K562 (cell line): ENCODE measurements at regions not wholly inside any gene's neighbourhood (a gene's known extent, or its start where the extent isn't known, plus 50 kb on each side); places are given as distances from the start of the nearest gene placed in this dataset.

ENCODE experiments used
- ADNP ChIP-seq: fragments of 200-800 bp; sonication (Bioruptor generic); IDR thresholded peaks from 2 replicates; pipeline ENCODE4 v1.6.1; 2016; ENCODE audit warnings: missing genetic modification characterization, missing compliant biosample characterization
- CAMTA2 ChIP-seq: fragments of 250-450 bp; sonication (Bioruptor Pico); conservative IDR thresholded peaks from 2 replicates; pipeline ENCODE4 v1.5.1; 2022
- CBFA2T2 ChIP-seq: fragments of 450-650 bp; conservative IDR thresholded peaks from 2 replicates; pipeline ENCODE4 v1.6.1; 2017; ENCODE audit warnings: mild to moderate bottlenecking
- CBFB ChIP-seq: sonication (generic); formaldehyde crosslinking; IDR thresholded peaks from 2 replicates; pipeline ENCODE4 v1.4.0; 2020; ENCODE audit warnings: mild to moderate bottlenecking, missing genetic modification reagents
- FOXM1 ChIP-seq, 2 experiments: fragments of 450-650 bp in 1 of 2; sonication (generic) in 1 of 2; formaldehyde crosslinking in 1 of 2; IDR thresholded peaks; 2 replicates each; pipeline versions ENCODE4 v1.6.1 to v1.9.0; 2017 to 2022; ENCODE audit warnings: low read depth in 2 of 2, mild to moderate bottlenecking in 2 of 2, missing genetic modification reagents in 1 of 2, moderate library complexity in 1 of 2
- KLF1 ChIP-seq: fragments of 450-650 bp; IDR thresholded peaks from 2 replicates; pipeline ENCODE4 v1.6.1; 2016; ENCODE audit warnings: missing genetic modification characterization, missing compliant biosample characterization
- MAZ ChIP-seq, 2 experiments: fragments of 450-650 bp in 1 of 2; sonication (generic) in 1 of 2; formaldehyde crosslinking; IDR thresholded peaks in 1 of 2; conservative IDR thresholded peaks in 1 of 2; 2 replicates each; pipeline versions ENCODE4 v1.4.0 to v1.5.0; 2020; ENCODE audit warnings: mild to moderate bottlenecking in 1 of 2, missing genetic modification reagents in 1 of 2
- NR2C1 ChIP-seq, 2 experiments: fragments of 450-650 bp; IDR thresholded peaks; 2 replicates each; pipeline ENCODE4 v1.6.1; 2017; ENCODE audit warnings: mild to moderate bottlenecking in 2 of 2, antibody characterized with exemption in 1 of 2, inconsistent platforms in 1 of 2, missing compliant biosample characterization in 1 of 2, missing genetic modification characterization in 1 of 2
- SLC30A9 ChIP-seq: fragments of 250-450 bp; sonication (Bioruptor Pico); IDR thresholded peaks from 2 replicates; pipeline ENCODE4 v1.8.0; 2022; ENCODE audit warnings: mild to moderate bottlenecking, moderate library complexity
- ZNF121 ChIP-seq: sonication (generic); formaldehyde crosslinking; conservative IDR thresholded peaks from 2 replicates; pipeline ENCODE4 v1.8.0; 2022; ENCODE audit warnings: missing genetic modification reagents
- TF ChIP-seq, protein P1 (sequence below): fragments of 450-650 bp; IDR thresholded peaks from 2 replicates; pipeline ENCODE4 v1.6.1; 2017; ENCODE audit warnings: antibody characterized with exemption, mild to moderate bottlenecking
- TF ChIP-seq, protein P2 (sequence below): fragments of 250-450 bp; sonication (Bioruptor Pico); IDR thresholded peaks from 2 replicates; pipeline ENCODE4 v1.4.0; 2020
- TF ChIP-seq, protein P3 (sequence below): sonication (generic); formaldehyde crosslinking; IDR thresholded peaks from 2 replicates; pipeline ENCODE4 v1.8.1; 2023; ENCODE audit warnings: mild to moderate bottlenecking, missing genetic modification reagents

DNA sequence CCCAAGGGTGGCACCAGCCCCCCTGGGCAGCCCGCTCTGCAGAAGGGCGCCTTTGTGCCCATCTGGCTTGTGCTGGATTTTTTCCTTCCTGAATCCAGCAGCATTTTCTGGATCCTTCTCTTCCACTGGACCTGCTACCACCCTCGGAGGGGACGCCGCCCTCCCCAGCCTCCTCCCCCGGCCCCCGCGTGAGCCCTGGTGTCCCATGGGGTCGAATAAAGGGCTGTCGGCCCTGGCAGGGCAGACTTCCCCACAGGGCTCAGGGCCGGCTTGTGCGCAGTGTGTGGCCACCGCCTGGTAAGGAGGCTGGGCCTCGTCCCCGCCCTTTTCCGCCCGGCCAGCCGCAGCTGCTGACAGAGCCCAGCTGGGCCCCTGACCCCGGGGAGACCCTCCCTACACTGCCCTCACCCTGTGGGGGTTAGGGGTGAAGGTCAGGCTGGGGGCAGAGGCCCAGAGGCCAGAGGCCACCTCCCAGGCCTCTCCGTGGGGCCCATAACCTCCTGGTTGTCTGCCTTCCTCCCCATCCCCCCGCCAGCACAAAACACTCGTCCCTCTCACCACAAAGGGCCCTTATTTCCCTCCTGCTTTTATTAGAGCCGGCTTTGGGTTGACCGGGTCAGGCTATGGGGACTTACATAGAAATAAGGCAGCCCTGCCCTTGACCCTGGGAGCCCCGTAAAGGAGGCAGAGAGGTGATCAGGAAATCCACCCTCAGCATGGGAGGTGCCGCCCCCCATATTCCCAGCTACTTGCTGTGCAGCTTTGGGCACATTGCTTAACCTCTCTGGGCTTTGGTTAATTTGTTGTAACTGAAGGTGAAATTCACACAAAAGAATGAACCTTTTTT, 179.3 kb upstream of the CIBAR2 start (continued):
- TF ChIP-seq, protein P1, sequence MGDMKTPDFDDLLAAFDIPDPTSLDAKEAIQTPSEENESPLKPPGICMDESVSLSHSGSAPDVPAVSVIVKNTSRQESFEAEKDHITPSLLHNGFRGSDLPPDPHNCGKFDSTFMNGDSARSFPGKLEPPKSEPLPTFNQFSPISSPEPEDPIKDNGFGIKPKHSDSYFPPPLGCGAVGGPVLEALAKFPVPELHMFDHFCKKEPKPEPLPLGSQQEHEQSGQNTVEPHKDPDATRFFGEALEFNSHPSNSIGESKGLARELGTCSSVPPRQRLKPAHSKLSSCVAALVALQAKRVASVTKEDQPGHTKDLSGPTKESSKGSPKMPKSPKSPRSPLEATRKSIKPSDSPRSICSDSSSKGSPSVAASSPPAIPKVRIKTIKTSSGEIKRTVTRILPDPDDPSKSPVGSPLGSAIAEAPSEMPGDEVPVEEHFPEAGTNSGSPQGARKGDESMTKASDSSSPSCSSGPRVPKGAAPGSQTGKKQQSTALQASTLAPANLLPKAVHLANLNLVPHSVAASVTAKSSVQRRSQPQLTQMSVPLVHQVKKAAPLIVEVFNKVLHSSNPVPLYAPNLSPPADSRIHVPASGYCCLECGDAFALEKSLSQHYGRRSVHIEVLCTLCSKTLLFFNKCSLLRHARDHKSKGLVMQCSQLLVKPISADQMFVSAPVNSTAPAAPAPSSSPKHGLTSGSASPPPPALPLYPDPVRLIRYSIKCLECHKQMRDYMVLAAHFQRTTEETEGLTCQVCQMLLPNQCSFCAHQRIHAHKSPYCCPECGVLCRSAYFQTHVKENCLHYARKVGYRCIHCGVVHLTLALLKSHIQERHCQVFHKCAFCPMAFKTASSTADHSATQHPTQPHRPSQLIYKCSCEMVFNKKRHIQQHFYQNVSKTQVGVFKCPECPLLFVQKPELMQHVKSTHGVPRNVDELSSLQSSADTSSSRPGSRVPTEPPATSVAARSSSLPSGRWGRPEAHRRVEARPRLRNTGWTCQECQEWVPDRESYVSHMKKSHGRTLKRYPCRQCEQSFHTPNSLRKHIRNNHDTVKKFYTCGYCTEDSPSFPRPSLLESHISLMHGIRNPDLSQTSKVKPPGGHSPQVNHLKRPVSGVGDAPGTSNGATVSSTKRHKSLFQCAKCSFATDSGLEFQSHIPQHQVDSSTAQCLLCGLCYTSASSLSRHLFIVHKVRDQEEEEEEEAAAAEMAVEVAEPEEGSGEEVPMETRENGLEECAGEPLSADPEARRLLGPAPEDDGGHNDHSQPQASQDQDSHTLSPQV, result peak; percentile 40; the same call in 1 of the 2 replicates
- no peak for TF ChIP-seq CAMTA2
- 0 out of 2 replicates have a peak, but pooled peaks have one; percentile 63 for TF ChIP-seq CBFB (CRISPR knock-in tag)
- TF ChIP-seq, protein P2, sequence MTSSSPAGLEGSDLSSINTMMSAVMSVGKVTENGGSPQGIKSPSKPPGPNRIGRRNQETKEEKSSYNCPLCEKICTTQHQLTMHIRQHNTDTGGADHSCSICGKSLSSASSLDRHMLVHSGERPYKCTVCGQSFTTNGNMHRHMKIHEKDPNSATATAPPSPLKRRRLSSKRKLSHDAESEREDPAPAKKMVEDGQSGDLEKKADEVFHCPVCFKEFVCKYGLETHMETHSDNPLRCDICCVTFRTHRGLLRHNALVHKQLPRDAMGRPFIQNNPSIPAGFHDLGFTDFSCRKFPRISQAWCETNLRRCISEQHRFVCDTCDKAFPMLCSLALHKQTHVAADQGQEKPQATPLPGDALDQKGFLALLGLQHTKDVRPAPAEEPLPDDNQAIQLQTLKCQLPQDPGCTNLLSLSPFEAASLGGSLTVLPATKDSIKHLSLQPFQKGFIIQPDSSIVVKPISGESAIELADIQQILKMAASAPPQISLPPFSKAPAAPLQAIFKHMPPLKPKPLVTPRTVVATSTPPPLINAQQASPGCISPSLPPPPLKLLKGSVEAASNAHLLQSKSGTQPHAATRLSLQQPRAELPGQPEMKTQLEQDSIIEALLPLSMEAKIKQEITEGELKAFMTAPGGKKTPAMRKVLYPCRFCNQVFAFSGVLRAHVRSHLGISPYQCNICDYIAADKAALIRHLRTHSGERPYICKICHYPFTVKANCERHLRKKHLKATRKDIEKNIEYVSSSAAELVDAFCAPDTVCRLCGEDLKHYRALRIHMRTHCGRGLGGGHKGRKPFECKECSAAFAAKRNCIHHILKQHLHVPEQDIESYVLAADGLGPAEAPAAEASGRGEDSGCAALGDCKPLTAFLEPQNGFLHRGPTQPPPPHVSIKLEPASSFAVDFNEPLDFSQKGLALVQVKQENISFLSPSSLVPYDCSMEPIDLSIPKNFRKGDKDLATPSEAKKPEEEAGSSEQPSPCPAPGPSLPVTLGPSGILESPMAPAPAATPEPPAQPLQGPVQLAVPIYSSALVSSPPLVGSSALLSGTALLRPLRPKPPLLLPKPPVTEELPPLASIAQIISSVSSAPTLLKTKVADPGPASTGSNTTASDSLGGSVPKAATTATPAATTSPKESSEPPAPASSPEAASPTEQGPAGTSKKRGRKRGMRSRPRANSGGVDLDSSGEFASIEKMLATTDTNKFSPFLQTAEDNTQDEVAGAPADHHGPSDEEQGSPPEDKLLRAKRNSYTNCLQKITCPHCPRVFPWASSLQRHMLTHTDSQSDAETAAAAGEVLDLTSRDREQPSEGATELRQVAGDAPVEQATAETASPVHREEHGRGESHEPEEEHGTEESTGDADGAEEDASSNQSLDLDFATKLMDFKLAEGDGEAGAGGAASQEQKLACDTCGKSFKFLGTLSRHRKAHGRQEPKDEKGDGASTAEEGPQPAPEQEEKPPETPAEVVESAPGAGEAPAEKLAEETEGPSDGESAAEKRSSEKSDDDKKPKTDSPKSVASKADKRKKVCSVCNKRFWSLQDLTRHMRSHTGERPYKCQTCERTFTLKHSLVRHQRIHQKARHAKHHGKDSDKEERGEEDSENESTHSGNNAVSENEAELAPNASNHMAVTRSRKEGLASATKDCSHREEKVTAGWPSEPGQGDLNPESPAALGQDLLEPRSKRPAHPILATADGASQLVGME (CRISPR knock-in tag), result no peak
- TF ChIP-seq KLF1 (tag), result 0 out of 2 replicates have a peak, but pooled peaks have one; percentile 24
- TF ChIP-seq ADNP (tag), result peak; percentile 88
- TF ChIP-seq MAZ (CRISPR knock-in tag; conservative IDR thresholded peaks at IDR 0.05 in 1 of 2, IDR thresholded peaks at IDR 0.05 in 1 of 2), result peak; percentile 42 to 61; a peak in 2 of 4 replicates
- peak; percentile 76 for TF ChIP-seq CBFA2T2
- no peak for TF ChIP-seq ZNF121
- peak; percentile 74 for TF ChIP-seq NR2C1 (IDR thresholded peaks at IDR 0.05)
- TF ChIP-seq NR2C1 (tag; IDR thresholded peaks at IDR 0.05), result peak; percentile 84
- no peak for TF ChIP-seq FOXM1 (IDR thresholded peaks at IDR 0.05; ENCODE audit: low read depth)
- TF ChIP-seq FOXM1 (CRISPR knock-in tag; IDR thresholded peaks at IDR 0.05; ENCODE audit: low read depth), result no peak
- TF ChIP-seq, protein P3, sequence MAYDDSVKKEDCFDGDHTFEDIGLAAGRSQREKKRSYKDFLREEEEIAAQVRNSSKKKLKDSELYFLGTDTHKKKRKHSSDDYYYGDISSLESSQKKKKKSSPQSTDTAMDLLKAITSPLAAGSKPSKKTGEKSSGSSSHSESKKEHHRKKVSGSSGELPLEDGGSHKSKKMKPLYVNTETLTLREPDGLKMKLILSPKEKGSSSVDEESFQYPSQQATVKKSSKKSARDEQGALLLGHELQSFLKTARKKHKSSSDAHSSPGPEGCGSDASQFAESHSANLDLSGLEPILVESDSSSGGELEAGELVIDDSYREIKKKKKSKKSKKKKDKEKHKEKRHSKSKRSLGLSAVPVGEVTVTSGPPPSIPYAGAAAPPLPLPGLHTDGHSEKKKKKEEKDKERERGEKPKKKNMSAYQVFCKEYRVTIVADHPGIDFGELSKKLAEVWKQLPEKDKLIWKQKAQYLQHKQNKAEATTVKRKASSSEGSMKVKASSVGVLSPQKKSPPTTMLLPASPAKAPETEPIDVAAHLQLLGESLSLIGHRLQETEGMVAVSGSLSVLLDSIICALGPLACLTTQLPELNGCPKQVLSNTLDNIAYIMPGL (CRISPR knock-in tag), result no peak
- no peak for TF ChIP-seq SLC30A9 (CRISPR knock-in tag)
